MM.1S (cell line): ENCODE measurements at regions not wholly inside any gene's neighbourhood (a gene's known extent, or its start where the extent isn't known, plus 50 kb on each side); places are given as distances from the start of the nearest gene placed in this dataset.

Experiments
- DNase-seq: peaks from one replicate; pipeline ENCODE4 v3.0.0-alpha.2; 2015
- H2AFZ ChIP-seq: fragments of 300-600 bp; sonication (generic); 2 replicates; pipeline ENCODE4 v1.6.0; 2016; ENCODE audit warnings: antibody characterized with exemption, low read length
- H3F3A ChIP-seq: fragments of 300-600 bp; sonication (generic); 2 replicates; pipeline ENCODE4 v1.6.1; 2016; ENCODE audit warnings: mild to moderate bottlenecking, antibody characterized with exemption, low read length, moderate library complexity, mixed read lengths; ENCODE audit not compliant: insufficient read depth
- H3K27ac ChIP-seq: fragments of 300-600 bp; sonication (generic); 2 replicates; pipeline ENCODE4 v1.5.1; 2016; ENCODE audit warnings: mild to moderate bottlenecking, low read length
- H3K27me3 ChIP-seq: fragments of 300-600 bp; sonication (generic); replicated peaks from 2 replicates; pipeline ENCODE4 v1.6.0; 2016; ENCODE audit warnings: low read length; ENCODE audit not compliant: insufficient read depth
- H3K36me3 ChIP-seq: fragments of 300-600 bp; sonication (generic); replicated peaks from 2 replicates; pipeline ENCODE4 v1.6.1; 2016; ENCODE audit warnings: mild to moderate bottlenecking, low read length, mixed read lengths; ENCODE audit not compliant: insufficient read depth
- H3K4me1 ChIP-seq: fragments of 300-600 bp; sonication (generic); 2 replicates; pipeline ENCODE4 v1.6.1; 2016; ENCODE audit warnings: low read length, mixed read lengths
- H3K4me2 ChIP-seq: fragments of 300-600 bp; sonication (generic); 2 replicates; pipeline ENCODE4 v1.6.0; 2016; ENCODE audit warnings: low read depth, low read length
- H3K4me3 ChIP-seq: fragments of 300-600 bp; sonication (generic); 2 replicates; pipeline ENCODE4 v1.5.1; 2016; ENCODE audit warnings: low read length, mixed read lengths
- H3K79me2 ChIP-seq: fragments of 300-600 bp; sonication (generic); 2 replicates; pipeline ENCODE4 v1.6.1; 2016; ENCODE audit warnings: mixed run types, low read length, mixed read lengths
- H3K9ac ChIP-seq: fragments of 300-600 bp; sonication (generic); 2 replicates; pipeline ENCODE4 v1.6.1; 2016; ENCODE audit warnings: low read length, mixed read lengths
- H3K9me2 ChIP-seq: fragments of 300-600 bp; sonication (generic); replicated peaks from 2 replicates; pipeline ENCODE4 v1.6.1; 2016; ENCODE audit warnings: mild to moderate bottlenecking, low read length, mixed read lengths; ENCODE audit not compliant: insufficient read depth
- H3K9me3 ChIP-seq: fragments of 300-600 bp; sonication (generic); replicated peaks from 2 replicates; pipeline ENCODE4 v1.6.1; 2016; ENCODE audit warnings: mild to moderate bottlenecking, low read length, mixed read lengths; ENCODE audit not compliant: insufficient read depth
- H4K20me1 ChIP-seq: fragments of 300-600 bp; sonication (generic); 2 replicates; pipeline ENCODE4 v1.6.1; 2016; ENCODE audit warnings: mild to moderate bottlenecking, low read length, moderate library complexity, mixed read lengths; ENCODE audit not compliant: insufficient read depth
- CTCF ChIP-seq: fragments of 300-600 bp; sonication (generic); IDR thresholded peaks from 2 replicates; pipeline ENCODE4 v1.5.1; 2016; ENCODE audit warnings: antibody characterized with exemption, low read length, mixed read lengths
- EZH2 ChIP-seq: fragments of 300-600 bp; sonication (generic); optimal IDR thresholded peaks from 2 replicates; pipeline ENCODE3; 2017; ENCODE audit warnings: low read depth, mild to moderate bottlenecking, antibody characterized with exemption, low read length, mixed read lengths
- EZH2phosphoT487 ChIP-seq: fragments of 300-600 bp; sonication (generic); IDR thresholded peaks from 2 replicates; pipeline ENCODE4 v1.6.1; 2018; ENCODE audit warnings: antibody characterized with exemption, low read length

- Histone ChIP-seq H4K20me1 (no peaks in the 10 kb centered on the region), H3K27ac (no peak overlapping the region), H3K4me3 (no peak overlapping the region), H3K9me2 (no peaks in the 10 kb centered on the region), H3K9ac (no peak overlapping the region), H3K9me3 (no peaks in the 10 kb centered on the region), H3K79me2 (no peaks in the 10 kb centered on the region), H3K27me3 (no peaks in the 10 kb centered on the region), H3K4me1 (no peaks in the 10 kb centered on the region), H2AFZ (no peak overlapping the region), H3K36me3 (no peaks in the 10 kb centered on the region), H3F3A (no peaks in the 10 kb centered on the region), H3K4me2 (no peak overlapping the region)
- DNase-seq = no peak
- TF ChIP-seq CTCF (no peak), EZH2 (no peak), EZH2phosphoT487 (no peak)
These were observed 127.6 kb upstream of the DUSP22 start for GRCh38 chr6:164720-165119.

- Histone ChIP-seq H4K20me1 (no peaks in the 10 kb centered on the region), H3K27me3 (no peaks in the 10 kb centered on the region), H3K9me3 (no peaks in the 10 kb centered on the region), H3K9ac (no peak overlapping the region), H3K4me1 (no peaks in the 10 kb centered on the region), H3K4me2 (no peak overlapping the region), H3K27ac (no peak overlapping the region), H3F3A (no peaks in the 10 kb centered on the region), H3K4me3 (no peak overlapping the region), H3K9me2 (no peaks in the 10 kb centered on the region), H3K79me2 (no peaks in the 10 kb centered on the region), H2AFZ (no peak overlapping the region), H3K36me3 (no peaks in the 10 kb centered on the region)
- DNase-seq = no peak
- TF ChIP-seq EZH2phosphoT487 (no peak), CTCF (no peak)
These were observed 127.0 kb upstream of the DUSP22 start for GRCh38 chr6:165263-165662.

- Histone ChIP-seq H3K27ac (no peak overlapping the region), H3F3A (no peaks in the 10 kb centered on the region), H3K4me2 (no peak overlapping the region), H3K4me1 (no peaks in the 10 kb centered on the region), H3K79me2 (no peaks in the 10 kb centered on the region), H3K9me2 (no peaks in the 10 kb centered on the region), H3K9me3 (no peaks in the 10 kb centered on the region), H3K27me3 (no peaks in the 10 kb centered on the region), H3K36me3 (no peaks in the 10 kb centered on the region), H3K9ac (no peak overlapping the region), H3K4me3 (no peak overlapping the region), H4K20me1 (no peaks in the 10 kb centered on the region), H2AFZ (no peak overlapping the region)
- no peak for DNase-seq
- TF ChIP-seq EZH2 (no peak), EZH2phosphoT487 (no peak), CTCF (no peak)
These were observed 126.4 kb upstream of the DUSP22 start for GRCh38 chr6:165906-166305.
